Esophagus muscularis mucosa (tissue), 4 donors: ENCODE measurements at regions not wholly inside any gene's neighbourhood (a gene's known extent, or its start where the extent isn't known, plus 50 kb on each side); places are given as distances from the start of the nearest gene placed in this dataset.

Source experiments
- CTCF ChIP-seq, 3 experiments: fragments of 200-600 bp in 2 of 3; fragments of 450-650 bp in 1 of 3; sonication (generic) in 2 of 3; IDR thresholded peaks; one replicate each; pipeline ENCODE4 v1.5.1; 2017 to 2019; ENCODE audit warnings: antibody characterized with exemption in 3 of 3, mild to moderate bottlenecking in 2 of 3, moderate library complexity in 1 of 3
- EP300 ChIP-seq: sonication (generic); formaldehyde crosslinking; IDR thresholded peaks from one replicate; pipeline ENCODE4 v1.6.1; 2017; ENCODE audit warnings: antibody characterized with exemption
- POLR2AphosphoS5 ChIP-seq, 2 donors: sonication (generic); formaldehyde crosslinking; IDR thresholded peaks; one replicate each; pipeline ENCODE4 v1.6.1; 2017; ENCODE audit warnings: antibody characterized with exemption in 2 of 2

DNA sequence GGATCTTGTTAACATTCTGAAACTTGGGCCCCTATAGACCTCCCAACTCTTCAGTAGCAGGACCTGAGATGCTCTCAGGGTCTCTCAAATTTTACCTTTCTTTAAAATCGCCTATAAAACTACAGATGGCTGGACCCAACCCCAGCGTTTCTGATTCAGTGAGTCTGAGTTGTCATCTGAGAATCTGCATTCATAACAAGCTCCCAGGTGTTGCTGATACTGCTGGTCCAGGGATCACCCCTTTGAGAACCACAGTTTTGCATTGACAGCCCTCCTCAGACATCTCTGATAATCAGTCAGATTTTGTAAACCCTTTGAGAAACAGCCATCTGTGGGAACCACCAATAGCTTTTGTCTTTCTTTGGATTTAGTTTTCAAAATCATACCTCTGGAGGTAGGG, 315.8 kb downstream of the CYRIA start:
- TF ChIP-seq CTCF (IDR thresholded peaks at IDR 0.05), result no peak
- TF ChIP-seq EP300, result no peak
- TF ChIP-seq POLR2AphosphoS5 (IDR thresholded peaks at IDR 0.05), result no peak
